Gastroesophageal sphincter (tissue), 3 donors: ENCODE measurements at regions not wholly inside any gene's neighbourhood (a gene's known extent, or its start where the extent isn't known, plus 50 kb on each side); places are given as distances from the start of the nearest gene placed in this dataset.

Experiments used
- POLR2A ChIP-seq, 2 donors: fragments of 450-650 bp; IDR thresholded peaks; one replicate each; pipeline ENCODE4 v1.6.1; 2017; ENCODE audit warnings: antibody characterized with exemption in 2 of 2, mild to moderate bottlenecking in 2 of 2, moderate library complexity in 1 of 2
- POLR2AphosphoS5 ChIP-seq: sonication (generic); formaldehyde crosslinking; IDR thresholded peaks from one replicate; pipeline ENCODE4 v1.6.1; 2017; ENCODE audit warnings: antibody characterized with exemption
- TF ChIP-seq, protein P1 (sequence below), 4 experiments: fragments of 200-600 bp in 2 of 4; fragments of 450-650 bp in 2 of 4; sonication (generic) in 1 of 4; IDR thresholded peaks; one replicate each; pipeline ENCODE4 v1.5.1; 2017 to 2019; ENCODE audit warnings: antibody characterized with exemption in 4 of 4, mild to moderate bottlenecking in 2 of 4, moderate library complexity in 2 of 4

DNA sequence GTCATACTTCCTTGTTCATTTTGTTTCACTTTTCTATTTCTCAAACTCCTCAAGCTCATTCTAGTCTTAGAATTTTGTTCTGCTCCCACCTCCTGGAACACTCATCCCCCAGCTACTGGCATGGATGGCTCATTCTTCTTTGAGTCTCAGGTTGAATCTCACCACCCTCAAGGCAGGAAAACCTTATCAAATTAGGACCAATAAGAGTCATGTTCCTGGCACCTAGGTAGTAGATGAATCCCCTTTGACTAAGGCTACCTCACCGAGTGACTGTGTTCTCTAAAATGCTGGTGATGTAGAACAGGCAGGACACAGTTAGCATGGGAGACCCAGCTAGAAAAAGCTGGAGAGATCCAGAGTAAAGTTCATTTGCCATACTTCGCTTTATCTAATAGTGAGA is 1050.8 kb upstream of the EEF2KMT start:
- TF ChIP-seq POLR2AphosphoS5 (no peak), POLR2A (IDR thresholded peaks at IDR 0.05) (no peak)
- TF ChIP-seq, protein P1, sequence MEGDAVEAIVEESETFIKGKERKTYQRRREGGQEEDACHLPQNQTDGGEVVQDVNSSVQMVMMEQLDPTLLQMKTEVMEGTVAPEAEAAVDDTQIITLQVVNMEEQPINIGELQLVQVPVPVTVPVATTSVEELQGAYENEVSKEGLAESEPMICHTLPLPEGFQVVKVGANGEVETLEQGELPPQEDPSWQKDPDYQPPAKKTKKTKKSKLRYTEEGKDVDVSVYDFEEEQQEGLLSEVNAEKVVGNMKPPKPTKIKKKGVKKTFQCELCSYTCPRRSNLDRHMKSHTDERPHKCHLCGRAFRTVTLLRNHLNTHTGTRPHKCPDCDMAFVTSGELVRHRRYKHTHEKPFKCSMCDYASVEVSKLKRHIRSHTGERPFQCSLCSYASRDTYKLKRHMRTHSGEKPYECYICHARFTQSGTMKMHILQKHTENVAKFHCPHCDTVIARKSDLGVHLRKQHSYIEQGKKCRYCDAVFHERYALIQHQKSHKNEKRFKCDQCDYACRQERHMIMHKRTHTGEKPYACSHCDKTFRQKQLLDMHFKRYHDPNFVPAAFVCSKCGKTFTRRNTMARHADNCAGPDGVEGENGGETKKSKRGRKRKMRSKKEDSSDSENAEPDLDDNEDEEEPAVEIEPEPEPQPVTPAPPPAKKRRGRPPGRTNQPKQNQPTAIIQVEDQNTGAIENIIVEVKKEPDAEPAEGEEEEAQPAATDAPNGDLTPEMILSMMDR (IDR thresholded peaks at IDR 0.05), result no peak
